ENCODE measurements at regions not wholly inside any gene's neighbourhood (a gene's known extent, or its start where the extent isn't known, plus 50 kb on each side); places are given as distances from the start of the nearest gene placed in this dataset.

- peaks cover 2 to 5% (median 3%) of the 10 kb centered on the region in 3 donors for H3K27me3 Mint-ChIP-seq (ENCODE audit: low read depth in 3 of 3)
- H3K27ac Mint-ChIP-seq: no peak overlapping the region
- no peaks in the 10 kb centered on the region for H3K9me3 Mint-ChIP-seq
- no peaks in the 10 kb centered on the region for H3K36me3 Mint-ChIP-seq
- peaks cover 3 to 4% of the 10 kb centered on the region in 2 donors for H3K4me1 Mint-ChIP-seq
- no peak for DNase-seq
- H3K4me3 Mint-ChIP-seq: no peak overlapping the region
These were observed 55.8 kb upstream of the VLDLR start for GRCh38 chr9:2565676-2566340.

GRCh38 chr9:2567922-2568321 lies 53.7 kb upstream of the VLDLR start:
- Mint-ChIP-seq H3K9me3 (no peaks in the 10 kb centered on the region), H3K36me3 (no peaks in the 10 kb centered on the region), H3K4me1 (peaks cover 6 to 7% of the 10 kb centered on the region in 2 donors), H3K4me3 (no peak overlapping the region), H3K27me3 (ENCODE audit: low read depth in 3 of 3) (peaks cover 0 to 5% (median 3%) of the 10 kb centered on the region in 3 donors), H3K27ac (no peak overlapping the region)
- DNase-seq: no peak

GRCh38 chr9:2568689-2569088 lies 52.9 kb upstream of the VLDLR start:
- H3K9me3 Mint-ChIP-seq: no peaks in the 10 kb centered on the region
- H3K27ac Mint-ChIP-seq: no peak overlapping the region

GRCh38 chr9:2570615-2571479 lies 50.7 kb upstream of the VLDLR start:
- H3K4me1 Mint-ChIP-seq: peaks cover 6 to 7% of the 10 kb centered on the region in 2 donors
- H3K36me3 Mint-ChIP-seq: no peaks in the 10 kb centered on the region
- DNase-seq: peak; percentile 17 to 81 (median 21)
- H3K27ac Mint-ChIP-seq: peak overlapping the region in 2 of 6 donors; percentile 36 to 51
- H3K27me3 Mint-ChIP-seq (ENCODE audit: low read depth in 3 of 3): peaks cover 0 to 10% (median 3%) of the 10 kb centered on the region in 3 donors
- no peak overlapping the region for H3K4me3 Mint-ChIP-seq
- no peaks in the 10 kb centered on the region for H3K9me3 Mint-ChIP-seq

More at GRCh38 chr9:2568689-2569088, 52.9 kb upstream of the VLDLR start:
- H3K4me1 Mint-ChIP-seq: peaks cover 6 to 7% of the 10 kb centered on the region in 2 donors
- H3K36me3 Mint-ChIP-seq: no peaks in the 10 kb centered on the region
- H3K27me3 Mint-ChIP-seq (ENCODE audit: low read depth in 3 of 3): peaks cover 0 to 7% (median 3%) of the 10 kb centered on the region in 3 donors
- no peak overlapping the region for H3K4me3 Mint-ChIP-seq
- DNase-seq: no peak

All from immature natural killer cell (primary cell).